OCI-LY7 (cell line): ENCODE measurements at regions not wholly inside any gene's neighbourhood (a gene's known extent, or its start where the extent isn't known, plus 50 kb on each side); places are given as distances from the start of the nearest gene placed in this dataset.

ENCODE experiments used
- BruUV-seq: library from RNA; stranded (reverse); fragments of 400-500 nt; replicated peaks from 2 replicates; lab custom pipeline; 2021; lab: Mats Ljungman, UMichigan
- CTCF ChIA-PET: fragments of 300-600 bp; sonication (Branson Sonifier 250); formaldehyde crosslinking; loops from one replicate; lab custom pipeline; 2022; ENCODE audit warnings: antibody characterized with exemption; ENCODE audit not compliant: unreplicated experiment; lab: Charles Lee
- POLR2A ChIA-PET: fragments of 300-600 bp; sonication (Branson Sonifier 250); formaldehyde crosslinking; loops from one replicate; lab custom pipeline; 2022; ENCODE audit warnings: antibody characterized with exemption; lab: Charles Lee
- DNase-seq: peaks from one replicate; pipeline ENCODE4 v3.0.0-alpha.2; 2015; ENCODE audit warnings: low spot score
- H2AFZ ChIP-seq: fragments of 200-600 bp; sonication (generic), shearing (Covaris generic); 2 replicates; pipeline ENCODE4 v1.6.1; 2014; ENCODE audit warnings: mild to moderate bottlenecking, antibody characterized with exemption, low read length, moderate library complexity
- H3K27ac ChIP-seq: fragments of 200-600 bp; sonication (generic); 2 replicates; pipeline ENCODE4 v1.5.1; 2014; ENCODE audit warnings: mixed run types, low read depth, mild to moderate bottlenecking, moderate library complexity, low read length, inconsistent platforms; ENCODE audit not compliant: poor library complexity, severe bottlenecking
- H3K36me3 ChIP-seq: fragments of 200-600 bp; sonication (generic); 2 replicates; pipeline ENCODE4 v1.6.1; 2014; ENCODE audit warnings: mild to moderate bottlenecking, antibody characterized with exemption, low read length, moderate library complexity, mixed read lengths; ENCODE audit not compliant: insufficient read depth
- H3K4me1 ChIP-seq: fragments of 200-600 bp; sonication (generic); 2 replicates; pipeline ENCODE4 v1.5.1; 2014; ENCODE audit warnings: mild to moderate bottlenecking, low read length; ENCODE audit not compliant: insufficient read depth, poor library complexity, severe bottlenecking
- H3K4me2 ChIP-seq: fragments of 200-600 bp; sonication (generic); 2 replicates; pipeline ENCODE4 v1.6.1; 2014; ENCODE audit warnings: mild to moderate bottlenecking, low read length
- H3K4me3 ChIP-seq: fragments of 200-600 bp; sonication (generic); 2 replicates; pipeline ENCODE4 v1.5.1; 2014; ENCODE audit warnings: mild to moderate bottlenecking, low read depth, low read length; ENCODE audit not compliant: poor library complexity, severe bottlenecking
- H3K79me2 ChIP-seq: fragments of 200-600 bp; sonication (generic); 2 replicates; pipeline ENCODE4 v1.6.1; 2016; ENCODE audit warnings: low read depth, mild to moderate bottlenecking, low read length, moderate library complexity, mixed read lengths; ENCODE audit not compliant: insufficient read depth
- H3K9me2 ChIP-seq: fragments of 200-600 bp; sonication (generic); 2 replicates; pipeline ENCODE4 v1.6.1; 2016; ENCODE audit warnings: mild to moderate bottlenecking, low read length, mixed read lengths; ENCODE audit not compliant: insufficient read depth
- H3K9me3 ChIP-seq: fragments of 200-600 bp; sonication (generic); 2 replicates; pipeline ENCODE4 v1.6.1; 2014; ENCODE audit warnings: mild to moderate bottlenecking, mixed run types, low read length, mixed read lengths
- H4K20me1 ChIP-seq: fragments of 200-600 bp; sonication (generic); 2 replicates; pipeline ENCODE4 v1.6.1; 2014; ENCODE audit warnings: mild to moderate bottlenecking, antibody characterized with exemption, low read length, moderate library complexity, mixed read lengths; ENCODE audit not compliant: insufficient read depth
- EZH2phosphoT487 ChIP-seq: fragments of 200-600 bp; sonication (generic); IDR thresholded peaks from 2 replicates; pipeline ENCODE4 v1.6.1; 2018; ENCODE audit warnings: low read depth, borderline replicate concordance, mild to moderate bottlenecking, mixed run types, antibody characterized with exemption, low read length, moderate library complexity, mixed read lengths
- intact Hi-C: fragments of 100-400 bp; cut with micrococcal nuclease; formaldehyde crosslinking; loops from one replicate; pipeline ENCODE4 v1.10.0; 2022; ENCODE audit not compliant: unreplicated experiment
- TF ChIP-seq, protein P1 (sequence below): fragments of 200-600 bp; sonication (generic); conservative IDR thresholded peaks from 2 replicates; pipeline ENCODE4 v1.5.1; 2014; ENCODE audit warnings: mild to moderate bottlenecking, antibody characterized with exemption, low read length, moderate library complexity, mixed read lengths

DNA sequence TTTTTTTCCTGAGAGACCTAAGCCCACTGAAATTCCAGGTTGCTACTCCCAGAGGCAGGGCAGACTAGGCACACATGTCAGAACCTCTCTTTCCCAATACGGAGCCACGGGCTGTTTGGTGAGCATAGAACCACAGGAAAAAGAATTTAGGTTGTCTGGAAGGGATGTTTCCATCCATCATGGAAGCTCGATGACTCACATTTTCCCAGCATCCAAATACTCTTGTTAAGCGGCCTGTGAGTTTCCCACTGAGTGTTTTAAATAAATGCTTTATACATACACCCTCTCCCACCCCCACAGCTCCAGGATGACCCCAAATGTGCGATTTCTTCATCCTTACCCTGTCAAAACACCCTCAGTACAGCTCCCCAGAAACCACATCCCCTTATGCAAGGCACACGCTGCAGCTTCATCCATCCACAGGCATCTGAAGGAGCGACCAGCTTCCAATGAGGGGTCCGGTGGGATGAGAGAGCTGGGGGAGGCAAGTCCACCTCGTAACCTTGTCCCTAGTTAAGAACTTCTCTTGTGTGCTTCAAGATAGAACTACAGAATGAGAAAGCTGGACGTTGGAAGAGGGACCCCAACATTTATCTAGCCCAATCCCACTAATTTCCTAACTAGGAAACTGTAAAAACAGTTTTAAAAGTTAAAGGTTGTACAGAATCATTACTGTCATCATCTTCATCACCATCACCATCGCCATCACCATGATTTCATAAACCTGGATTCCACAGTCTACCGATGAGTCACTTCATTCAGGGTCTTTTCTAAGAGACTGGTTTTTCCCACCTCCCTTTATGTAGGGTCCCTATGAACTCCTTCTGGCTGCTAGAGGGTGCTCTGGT is 63.5 kb upstream of the FZD7 start:
- H3K27ac ChIP-seq = no peak overlapping the region
- H2AFZ ChIP-seq = no peak overlapping the region
- no peaks in the 10 kb centered on the region for H3K9me2 ChIP-seq
- no peak for DNase-seq
- H3K4me3 ChIP-seq = no peak overlapping the region
- BruUV-seq = no TSS peak
- TF ChIP-seq, protein P1, sequence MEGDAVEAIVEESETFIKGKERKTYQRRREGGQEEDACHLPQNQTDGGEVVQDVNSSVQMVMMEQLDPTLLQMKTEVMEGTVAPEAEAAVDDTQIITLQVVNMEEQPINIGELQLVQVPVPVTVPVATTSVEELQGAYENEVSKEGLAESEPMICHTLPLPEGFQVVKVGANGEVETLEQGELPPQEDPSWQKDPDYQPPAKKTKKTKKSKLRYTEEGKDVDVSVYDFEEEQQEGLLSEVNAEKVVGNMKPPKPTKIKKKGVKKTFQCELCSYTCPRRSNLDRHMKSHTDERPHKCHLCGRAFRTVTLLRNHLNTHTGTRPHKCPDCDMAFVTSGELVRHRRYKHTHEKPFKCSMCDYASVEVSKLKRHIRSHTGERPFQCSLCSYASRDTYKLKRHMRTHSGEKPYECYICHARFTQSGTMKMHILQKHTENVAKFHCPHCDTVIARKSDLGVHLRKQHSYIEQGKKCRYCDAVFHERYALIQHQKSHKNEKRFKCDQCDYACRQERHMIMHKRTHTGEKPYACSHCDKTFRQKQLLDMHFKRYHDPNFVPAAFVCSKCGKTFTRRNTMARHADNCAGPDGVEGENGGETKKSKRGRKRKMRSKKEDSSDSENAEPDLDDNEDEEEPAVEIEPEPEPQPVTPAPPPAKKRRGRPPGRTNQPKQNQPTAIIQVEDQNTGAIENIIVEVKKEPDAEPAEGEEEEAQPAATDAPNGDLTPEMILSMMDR = no peak
- no peak for TF ChIP-seq EZH2phosphoT487
- H3K9me3 ChIP-seq = no peaks in the 10 kb centered on the region
- intact Hi-C loops = loop anchor here (10.0 kb wide), 2 partner anchors 85 to 205 kb away; no protein-coding TSS in a partner anchor
- H3K79me2 ChIP-seq = no peaks in the 10 kb centered on the region
- no peaks in the 10 kb centered on the region for H4K20me1 ChIP-seq
- no peaks in the 10 kb centered on the region for H3K36me3 ChIP-seq
- no peaks in the 10 kb centered on the region for H3K4me1 ChIP-seq
- ChIA-PET CTCF (no interaction called here), POLR2A (no interaction called here)
- H3K4me2 ChIP-seq = no peak overlapping the region

DNA sequence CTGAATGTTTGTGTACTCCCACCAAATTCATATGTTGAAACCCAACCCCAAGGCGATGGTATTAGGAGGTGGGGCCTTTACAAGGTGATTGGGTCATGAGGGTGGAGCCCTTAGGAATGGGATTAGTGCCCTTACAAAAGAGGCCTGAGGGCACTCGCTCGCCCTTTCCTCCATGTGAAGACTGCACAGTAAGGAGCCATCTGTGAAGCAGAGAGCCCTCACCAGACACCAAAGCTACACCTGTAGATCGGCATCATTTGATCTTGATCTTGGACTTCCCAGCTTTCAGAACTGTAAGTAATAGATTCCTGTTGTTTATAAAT is 62.9 kb upstream of the FZD7 start:
- intact Hi-C loops = no loop called here
- no peak overlapping the region for H3K4me2 ChIP-seq
- no peaks in the 10 kb centered on the region for H3K79me2 ChIP-seq
- TF ChIP-seq, protein P1 = no peak
- TF ChIP-seq EZH2phosphoT487 = no peak
- no TSS peak for BruUV-seq
- CTCF ChIA-PET = no interaction called here
- no peaks in the 10 kb centered on the region for H3K9me3 ChIP-seq
- H3K27ac ChIP-seq = no peak overlapping the region
- H3K36me3 ChIP-seq = no peaks in the 10 kb centered on the region
- H3K4me3 ChIP-seq = no peak overlapping the region
- DNase-seq = no peak
- no peak overlapping the region for H2AFZ ChIP-seq
- no peaks in the 10 kb centered on the region for H3K9me2 ChIP-seq
- POLR2A ChIA-PET = no interaction called here
- H4K20me1 ChIP-seq = no peaks in the 10 kb centered on the region
- no peaks in the 10 kb centered on the region for H3K4me1 ChIP-seq

- no peak for DNase-seq
- H2AFZ ChIP-seq = no peak overlapping the region
- TF ChIP-seq, protein P1 = no peak
- no peak for TF ChIP-seq EZH2phosphoT487
- H3K9me3 ChIP-seq = no peaks in the 10 kb centered on the region
- no peaks in the 10 kb centered on the region for H4K20me1 ChIP-seq
- no peaks in the 10 kb centered on the region for H3K36me3 ChIP-seq
- ChIA-PET POLR2A (interaction anchor here (0.6 kb wide), 2 partner anchors 15 to 44 kb away, joined by 3 read pairs; no protein-coding TSS in a partner anchor), CTCF (no interaction called here)
- no peaks in the 10 kb centered on the region for H3K79me2 ChIP-seq
- H3K4me3 ChIP-seq = no peak overlapping the region
- H3K4me1 ChIP-seq = no peaks in the 10 kb centered on the region
- no peaks in the 10 kb centered on the region for H3K9me2 ChIP-seq
- H3K4me2 ChIP-seq = no peak overlapping the region
- intact Hi-C loops = no loop called here
- no peak overlapping the region for H3K27ac ChIP-seq
- no TSS peak for BruUV-seq
Measured at GRCh38 chr2:201971531-201972228, 62.0 kb upstream of the FZD7 start.
